ENCODE measurements at regions not wholly inside any gene's neighbourhood (a gene's known extent, or its start where the extent isn't known, plus 50 kb on each side); places are given as distances from the start of the nearest gene placed in this dataset.

- ChIA-PET CTCF (interaction anchor here (0.6 to 0.7 kb wide), 2 partner anchors 191 to 766 kb away, joined by 3 read pairs; no protein-coding TSS in a partner anchor), POLR2A (no interaction called here)
- DNase-seq (ENCODE audit: low read depth, low spot score) = no peak
- H3K4me3 ChIP-seq (ENCODE audit: low read depth, low read length) = no peak overlapping the region
- TF ChIP-seq CTCF (IDR thresholded peaks at IDR 0.05; ENCODE audit: insufficient read depth, low read length, missing control alignments) = no peak
Observed at GRCh38 chr3:147311716-147312115, 94.6 kb downstream of the ZIC4 start.

GRCh38 chr3:147305533-147306250 is 100.7 kb downstream of the ZIC4 start:
- no peak overlapping the region for H3K4me3 ChIP-seq (ENCODE audit: low read depth, low read length)
- ChIA-PET CTCF (no interaction called here), POLR2A (no interaction called here)
- TF ChIP-seq CTCF (IDR thresholded peaks at IDR 0.05; ENCODE audit: insufficient read depth, low read length, missing control alignments) = no peak
- DNase-seq (ENCODE audit: low read depth, low spot score) = peak; percentile 21

GRCh38 chr3:147304756-147305155 is 101.6 kb downstream of the ZIC4 start:
- ChIA-PET POLR2A (no interaction called here), CTCF (no interaction called here)
- H3K4me3 ChIP-seq (ENCODE audit: low read depth, low read length) = no peak overlapping the region
- no peak for TF ChIP-seq CTCF (IDR thresholded peaks at IDR 0.05; ENCODE audit: insufficient read depth, low read length, missing control alignments)
- DNase-seq (ENCODE audit: low read depth, low spot score) = no peak

GRCh38 chr3:147301781-147302180 is 104.6 kb downstream of the ZIC4 start:
- ChIA-PET CTCF (no interaction called here), POLR2A (no interaction called here)
- H3K4me3 ChIP-seq (ENCODE audit: low read depth, low read length) = no peak overlapping the region
- no peak for DNase-seq (ENCODE audit: low read depth, low spot score)
- no peak for TF ChIP-seq CTCF (IDR thresholded peaks at IDR 0.05; ENCODE audit: insufficient read depth, low read length, missing control alignments)

GRCh38 chr3:147299656-147300055 is 106.7 kb downstream of the ZIC4 start:
- H3K4me3 ChIP-seq (ENCODE audit: low read depth, low read length) = no peak overlapping the region
- ChIA-PET CTCF (interaction anchor here (0.6 kb wide), 1 partner anchor 705 kb away, joined by 3 read pairs; no protein-coding TSS in a partner anchor), POLR2A (no interaction called here)
- TF ChIP-seq CTCF (IDR thresholded peaks at IDR 0.05; ENCODE audit: insufficient read depth, low read length, missing control alignments) = no peak
- DNase-seq (ENCODE audit: low read depth, low spot score) = no peak

GRCh38 chr3:147298511-147298982 is 107.8 kb downstream of the ZIC4 start:
- ChIA-PET CTCF (no interaction called here), POLR2A (no interaction called here)
- H3K4me3 ChIP-seq (ENCODE audit: low read depth, low read length) = no peak overlapping the region
- DNase-seq (ENCODE audit: low read depth, low spot score) = peak; percentile 99
- TF ChIP-seq CTCF (IDR thresholded peaks at IDR 0.05; ENCODE audit: insufficient read depth, low read length, missing control alignments) = no peak

Data from AG04449 (cell line).